GM19438 (cell line): ENCODE measurements at regions not wholly inside any gene's neighbourhood (a gene's known extent, or its start where the extent isn't known, plus 50 kb on each side); places are given as distances from the start of the nearest gene placed in this dataset.
"Not testable (repeated sequence)": the region's sequence is repeated elsewhere in the genome, so short reads cannot be mapped to it uniquely, and the experiment has no call there.

Experiments
- ATAC-seq: cut with Tn5 transposase; IDR thresholded peaks from one replicate; pipeline ENCODE4 v1.9.1; 2021; ENCODE audit warnings: low read depth; ENCODE audit not compliant: unreplicated experiment

DNA sequence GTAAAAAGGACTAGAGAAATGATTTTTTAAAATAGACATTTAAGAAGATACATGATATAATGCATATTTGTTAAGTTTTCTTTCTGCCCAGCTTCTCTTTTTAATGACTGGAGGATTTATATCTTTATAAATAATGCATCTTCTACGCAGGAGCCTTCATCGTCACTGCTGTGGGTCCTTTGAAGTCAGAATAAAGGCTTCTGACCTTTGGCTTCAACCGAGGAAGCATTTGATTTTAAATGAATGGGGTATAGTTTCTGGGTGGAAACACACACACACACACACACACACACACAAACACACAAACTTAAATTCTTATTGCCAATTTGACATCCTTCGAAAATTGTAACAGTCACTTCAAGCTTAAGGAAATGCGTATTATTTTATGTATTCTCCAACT, 690.9 kb downstream of the BRINP3 start:
- ATAC-seq = no peak

DNA sequence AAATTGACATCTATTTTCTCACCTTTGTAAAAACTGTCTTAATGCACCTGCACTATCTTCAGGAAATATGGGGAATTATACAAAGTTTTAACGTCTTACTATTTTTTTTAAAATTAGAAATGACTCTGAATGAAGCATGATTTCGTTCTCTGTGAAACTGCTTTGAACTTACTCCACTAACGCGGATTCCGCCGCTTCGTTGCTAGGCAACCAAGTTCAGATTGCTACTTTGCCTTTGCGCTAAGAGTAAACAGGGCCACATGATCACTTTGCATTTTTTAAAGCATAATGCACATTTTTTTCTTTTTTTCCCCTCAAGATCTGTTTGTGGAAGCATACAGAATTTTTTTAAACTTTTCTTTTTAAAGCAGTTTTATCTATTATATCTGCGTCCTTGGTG, 690.5 kb downstream of the BRINP3 start:
- ATAC-seq = no peak

DNA sequence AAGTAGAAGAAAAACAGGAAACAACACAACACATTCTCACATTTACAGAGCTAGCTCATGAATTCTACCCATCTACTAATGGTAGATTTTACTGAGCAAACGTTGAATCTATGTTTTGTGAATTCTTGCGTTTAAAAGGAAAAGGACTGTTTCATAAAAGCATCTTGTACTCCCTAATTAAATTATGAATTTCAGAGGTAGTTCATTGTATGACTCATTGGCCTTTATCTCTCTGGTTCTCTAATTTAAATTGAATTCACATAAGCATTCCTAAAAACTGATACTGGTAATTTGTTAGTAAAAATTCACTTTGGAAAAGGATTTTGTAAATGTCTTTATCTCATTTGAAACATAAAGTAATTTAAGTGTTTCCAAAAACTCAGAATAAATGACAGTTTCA, 687.3 kb downstream of the BRINP3 start:
- no peak for ATAC-seq

DNA sequence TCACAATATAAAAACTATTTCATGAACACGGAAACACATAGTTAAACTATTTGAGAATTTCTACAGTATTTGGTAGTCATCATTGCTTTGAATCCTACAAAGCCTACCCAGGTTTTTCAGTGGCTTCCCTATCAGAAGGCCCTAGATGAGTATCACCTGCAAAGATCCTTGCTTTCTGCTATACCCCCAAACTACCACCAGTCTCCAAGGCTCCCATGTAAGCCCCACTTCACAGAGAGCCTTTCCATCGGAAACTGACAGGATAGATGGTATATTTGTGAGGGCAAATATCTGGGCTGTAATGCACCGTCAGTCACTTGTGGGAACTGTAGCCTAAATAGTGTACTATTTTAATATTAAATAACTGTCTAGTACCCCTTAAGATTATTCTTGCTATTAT, 674.3 kb downstream of the BRINP3 start:
- no peak for ATAC-seq

DNA sequence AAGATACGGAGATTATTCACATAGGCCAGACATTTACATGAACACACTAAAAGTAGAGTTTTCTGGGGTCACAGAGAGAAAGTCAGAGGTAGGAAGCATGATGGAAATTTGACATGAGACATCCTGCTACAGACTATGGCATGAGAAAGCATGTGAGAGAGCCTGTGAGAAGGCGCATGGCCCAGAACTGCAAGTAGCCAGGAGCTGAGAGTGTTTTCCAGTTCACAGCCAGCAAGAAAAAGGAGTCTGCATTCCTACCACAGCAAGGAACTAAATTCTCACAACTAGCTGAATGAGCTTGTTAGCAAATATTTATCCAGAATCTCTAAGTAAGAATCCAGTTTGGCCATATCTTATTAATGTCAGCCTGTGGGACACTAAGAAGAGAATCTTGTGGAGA, 673.3 kb downstream of the BRINP3 start:
- no peak for ATAC-seq

DNA sequence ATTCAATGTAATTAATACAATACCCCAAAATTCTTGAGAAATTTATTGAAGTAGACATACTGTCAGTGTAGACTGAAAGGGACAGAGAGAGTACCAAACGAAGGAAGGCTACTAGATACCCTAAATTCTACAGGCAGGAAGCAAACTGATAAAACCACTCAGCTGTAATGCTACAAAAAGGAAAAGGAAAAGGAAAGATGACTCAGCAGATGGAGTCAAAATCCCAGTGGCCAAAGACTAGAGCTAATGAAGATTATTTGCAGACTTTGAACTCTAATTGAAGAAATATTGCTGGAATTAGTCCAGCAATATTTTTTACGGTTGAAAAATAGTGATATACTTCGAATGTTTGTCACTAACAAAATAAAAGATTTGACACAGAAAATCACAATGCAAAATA, 671.9 kb downstream of the BRINP3 start:
- ATAC-seq = no peak

DNA sequence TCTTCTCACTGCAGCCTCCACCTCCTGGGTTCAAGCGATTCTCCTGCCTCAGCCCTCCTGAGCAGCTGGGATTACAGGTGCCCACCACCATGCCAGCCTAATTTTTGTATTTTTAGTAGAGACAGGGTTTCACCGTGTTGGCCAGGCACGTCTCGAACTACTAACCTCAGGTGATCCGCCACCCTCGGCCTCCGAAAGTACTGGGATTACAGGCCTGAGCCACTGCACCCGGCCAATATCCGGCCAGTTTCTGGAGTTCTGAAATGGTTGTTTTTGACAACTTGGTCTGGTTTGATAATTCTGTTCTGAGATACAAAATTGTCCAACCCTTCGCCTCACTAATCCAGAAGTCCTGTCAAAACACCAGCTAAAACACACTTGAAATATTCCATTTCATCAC, 667.0 kb downstream of the BRINP3 start:
- ATAC-seq = not testable (repeated sequence)

DNA sequence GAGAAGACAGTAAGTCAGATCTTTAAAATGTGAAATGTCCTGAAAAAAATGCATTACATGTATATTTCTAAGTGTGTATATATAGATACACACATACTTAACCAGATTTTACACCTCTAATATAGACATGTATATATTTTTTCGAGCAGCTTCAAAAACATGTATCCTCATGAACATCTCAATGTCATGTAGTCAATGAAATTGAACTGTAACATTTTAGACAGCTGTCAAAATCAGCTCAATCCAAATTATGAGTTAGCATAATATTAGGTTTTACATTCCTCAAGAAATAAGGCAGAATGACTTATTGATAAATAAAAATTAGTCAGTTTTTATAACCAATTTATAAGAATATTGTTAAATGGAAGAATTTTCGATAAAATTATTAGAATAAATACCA, 665.7 kb downstream of the BRINP3 start:
- ATAC-seq = no peak

DNA sequence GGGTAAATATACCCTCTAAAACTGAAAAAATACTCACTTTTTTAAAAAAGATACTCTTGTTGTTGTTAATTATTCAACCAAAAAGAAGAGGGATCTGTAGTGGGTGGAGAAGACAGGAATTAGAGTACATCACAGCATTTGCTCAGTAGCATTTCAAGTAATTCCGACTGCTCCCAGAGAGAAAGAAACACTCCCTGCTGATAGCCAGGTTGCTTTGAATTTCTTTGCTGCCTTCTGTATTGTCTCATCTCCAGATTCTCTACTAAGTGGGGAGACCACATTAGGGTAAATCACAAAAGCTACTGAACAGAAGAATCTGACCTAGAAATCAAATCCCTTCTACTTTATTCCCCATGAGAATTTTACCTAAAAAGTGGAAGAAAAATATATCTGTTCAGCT, 661.1 kb downstream of the BRINP3 start:
- no peak for ATAC-seq

DNA sequence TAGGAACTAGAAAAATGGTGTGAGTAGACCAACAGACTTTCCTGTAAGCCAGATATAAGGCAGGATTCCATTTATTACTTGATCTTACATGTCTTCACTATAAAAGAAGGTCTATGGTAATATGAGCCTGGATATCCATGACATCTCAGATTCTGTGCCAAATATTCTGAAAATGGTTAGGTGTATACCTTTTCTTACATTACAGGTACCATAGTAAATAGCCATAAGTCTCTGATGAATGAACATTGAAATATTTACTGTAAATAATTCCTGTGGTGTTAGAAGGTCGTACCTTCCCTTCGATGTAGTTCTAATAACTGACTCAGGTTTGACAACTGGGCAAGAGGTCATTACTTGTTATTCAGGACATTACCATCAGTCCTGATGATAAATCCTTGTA, 657.9 kb downstream of the BRINP3 start:
- no peak for ATAC-seq

DNA sequence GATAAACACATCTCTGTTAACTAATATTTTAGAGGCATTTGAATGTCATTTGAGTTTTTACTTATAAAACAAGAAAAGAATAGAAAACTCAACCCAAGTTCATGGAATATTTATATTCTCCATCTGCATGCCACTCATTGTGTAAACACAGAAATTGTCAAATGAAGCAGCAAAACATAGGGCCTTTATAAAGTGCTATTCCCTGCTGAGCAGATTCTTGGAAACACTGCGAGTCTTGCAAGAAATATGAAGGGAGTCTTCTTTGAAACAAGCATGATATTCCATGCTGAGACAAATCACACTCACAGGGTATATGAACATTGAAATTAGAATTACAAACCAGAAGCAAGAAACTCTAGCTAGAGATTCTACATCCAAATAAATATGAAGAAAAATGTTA, 655.8 kb downstream of the BRINP3 start:
- no peak for ATAC-seq

DNA sequence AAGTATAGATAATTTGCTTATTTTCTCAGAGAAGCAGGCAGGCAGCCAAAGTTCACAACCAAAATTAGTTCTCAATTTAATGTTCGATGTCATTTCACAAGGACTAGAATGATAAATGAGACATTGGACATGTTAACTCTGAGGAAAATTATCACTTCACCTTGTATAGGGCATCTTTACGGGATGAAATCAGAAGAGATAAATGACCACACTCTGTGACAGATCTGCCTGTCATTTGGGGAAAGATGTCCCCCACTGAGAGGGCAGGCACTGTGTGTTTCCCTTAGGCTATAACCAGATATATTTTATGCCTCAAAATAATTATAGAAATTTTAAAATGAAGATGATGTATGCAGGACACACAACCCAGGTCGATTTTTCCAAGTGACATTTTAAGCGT, 642.9 kb downstream of the BRINP3 start:
- ATAC-seq = no peak

DNA sequence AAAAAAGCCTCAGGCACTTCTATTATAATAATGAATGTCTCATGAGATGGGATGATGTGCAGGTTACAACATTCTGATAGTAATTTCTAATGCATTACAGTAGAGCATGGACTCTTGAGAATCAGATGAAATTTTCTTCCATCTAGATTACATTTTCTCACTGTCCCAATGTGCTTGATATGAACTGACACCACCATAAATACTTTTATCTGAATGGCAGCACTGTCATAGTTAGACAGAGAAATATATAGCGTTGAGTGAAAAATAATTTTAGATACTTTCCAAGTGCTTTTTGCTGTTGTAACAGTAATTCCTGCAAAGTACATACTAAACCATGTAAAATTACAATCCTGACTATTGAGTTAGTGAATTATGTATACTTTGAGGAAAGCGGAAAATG, 630.1 kb downstream of the BRINP3 start:
- no peak for ATAC-seq

DNA sequence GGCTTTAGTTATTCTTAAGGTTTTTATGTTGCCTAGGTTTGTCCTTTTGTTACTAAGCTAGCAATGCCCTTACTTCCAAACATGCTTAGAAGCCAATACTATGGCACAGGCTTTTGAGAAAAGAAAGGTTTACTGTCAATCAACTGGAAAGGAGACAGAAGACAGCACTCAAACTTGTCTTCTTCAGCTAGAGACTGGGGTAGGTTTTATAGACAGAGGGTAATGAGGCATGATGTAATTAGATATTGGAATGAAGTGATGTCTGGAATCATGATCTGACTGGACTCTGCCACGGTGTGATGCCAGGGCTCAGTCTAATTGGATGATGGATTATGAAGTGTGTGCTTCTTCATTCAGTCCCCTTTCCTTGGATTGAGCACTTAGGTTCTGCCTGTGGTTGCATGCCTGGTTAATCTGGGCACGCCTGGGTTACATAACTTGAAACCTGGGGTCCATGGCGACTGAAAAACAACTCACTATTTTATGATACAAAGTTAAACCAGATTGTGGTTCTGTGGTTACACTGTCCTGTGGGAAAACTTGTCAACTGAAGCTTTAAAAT, 625.8 kb downstream of the BRINP3 start:
- ATAC-seq = no peak

DNA sequence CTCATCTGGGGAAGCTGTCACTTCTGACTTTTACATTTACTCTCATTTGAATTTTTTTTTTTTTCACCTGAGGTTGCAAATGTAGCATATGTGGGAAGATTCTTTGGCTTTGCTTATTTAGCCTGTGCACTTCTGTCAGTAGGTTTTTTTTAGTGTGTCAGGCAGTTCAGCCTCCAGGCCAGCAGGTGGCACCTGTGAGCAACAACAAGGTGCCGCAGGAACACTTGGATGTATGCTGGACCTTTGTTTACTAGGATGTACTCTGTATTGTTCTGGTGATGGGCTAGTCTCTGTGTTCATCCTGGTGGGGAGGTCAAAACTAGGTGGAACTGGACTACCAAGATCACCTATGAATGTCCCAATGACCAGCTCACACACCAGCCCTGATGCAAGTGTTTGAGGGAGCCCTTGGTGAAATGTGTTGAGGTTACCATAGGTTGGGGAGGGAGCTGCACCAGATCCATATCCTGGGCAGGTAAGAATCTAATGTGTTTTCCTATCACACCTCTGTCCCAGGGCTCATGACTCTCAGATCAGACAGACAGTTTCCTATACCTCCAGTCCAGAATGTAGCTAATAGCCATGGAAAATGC, 618.2 kb downstream of the BRINP3 start:
- peak; percentile 68 for ATAC-seq

DNA sequence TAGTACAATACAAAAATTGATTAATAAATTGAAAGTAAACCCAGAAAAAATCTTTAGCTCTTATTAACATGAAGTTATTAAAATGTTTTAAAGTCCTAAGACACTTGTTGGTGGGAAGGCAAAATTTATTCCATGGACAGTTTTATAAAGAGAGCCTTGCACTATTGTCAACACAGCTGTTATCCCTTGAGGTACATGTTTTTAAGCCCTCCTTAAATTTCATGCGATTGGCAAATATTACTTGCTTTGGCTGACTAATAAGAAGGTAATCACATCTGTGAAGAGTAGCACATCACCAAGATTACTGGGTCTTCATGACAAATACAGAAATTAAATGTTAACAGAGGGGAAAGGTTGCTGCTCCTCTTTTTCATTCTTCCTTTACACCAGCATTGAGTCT, 611.1 kb downstream of the BRINP3 start:
- ATAC-seq = no peak

DNA sequence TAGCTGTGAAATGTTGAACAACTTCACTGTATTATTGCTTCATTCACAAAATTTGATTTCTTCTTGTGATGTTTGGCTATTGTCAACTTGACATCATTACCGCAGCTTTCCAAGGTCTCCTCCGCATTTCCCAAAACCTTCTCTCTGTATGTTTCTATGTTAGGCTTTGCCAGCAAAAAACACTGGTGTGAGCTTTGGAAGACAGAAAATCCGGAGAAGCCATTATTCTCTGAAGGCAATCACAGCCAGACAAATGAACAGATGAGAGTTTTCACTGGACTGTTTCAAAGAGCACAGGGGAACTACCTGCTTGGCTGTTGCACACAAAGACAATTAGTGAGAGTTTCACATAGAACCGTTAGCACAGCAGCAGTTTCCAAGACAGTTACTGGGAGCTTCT, 609.6 kb downstream of the BRINP3 start:
- ATAC-seq = no peak

DNA sequence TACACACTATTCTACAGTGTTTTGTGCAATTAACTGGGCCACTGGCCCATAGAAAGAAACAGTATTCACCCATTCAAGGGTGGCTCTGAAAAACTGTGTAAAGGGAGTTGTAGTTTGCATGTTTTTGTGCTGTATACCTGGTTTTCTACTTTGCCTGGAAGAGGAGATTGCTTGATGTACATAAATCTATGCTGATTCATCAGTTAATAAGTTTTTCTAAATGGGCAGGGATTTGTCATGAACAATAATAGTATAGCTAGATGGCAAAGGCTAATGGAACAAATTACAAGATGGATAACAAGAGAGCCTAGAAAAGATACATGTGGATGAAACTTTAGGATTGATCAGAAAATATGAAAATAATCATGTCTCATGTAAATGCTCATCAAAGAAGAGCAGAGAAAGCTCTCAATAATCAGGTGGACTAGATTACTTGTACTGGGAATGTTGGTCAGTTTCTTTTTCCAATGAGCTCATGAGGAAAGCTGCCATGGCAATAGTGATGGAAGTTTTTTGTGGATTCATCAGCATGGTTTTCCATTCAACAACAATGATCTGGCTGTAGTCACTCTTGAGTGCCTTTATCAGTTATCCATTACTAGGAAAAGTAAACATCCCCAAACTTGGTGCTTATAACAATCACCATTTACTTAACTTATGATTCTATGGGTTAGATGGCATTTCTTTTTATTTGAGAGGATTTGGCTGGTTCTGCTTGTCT, 602.8 kb downstream of the BRINP3 start:
- no peak for ATAC-seq

DNA sequence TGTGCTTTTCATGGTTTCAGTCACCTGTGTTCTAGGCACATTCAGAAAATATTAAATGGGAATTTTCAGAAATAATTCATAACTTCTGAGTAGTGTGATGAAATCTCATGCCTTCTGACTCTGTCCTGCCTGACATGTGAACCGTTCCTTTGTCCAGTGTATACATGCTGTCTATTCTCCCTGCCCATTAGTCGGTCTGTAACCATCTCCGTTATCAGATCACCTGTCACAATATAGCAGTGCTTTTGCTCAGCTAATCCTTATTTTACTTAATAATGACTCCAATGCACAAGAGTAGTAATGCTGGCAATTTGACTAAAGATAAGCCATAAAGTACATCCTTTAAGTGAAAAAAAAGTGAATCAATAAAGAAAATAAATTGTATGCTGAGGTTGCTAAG, 597.5 kb downstream of the BRINP3 start:
- ATAC-seq = no peak

DNA sequence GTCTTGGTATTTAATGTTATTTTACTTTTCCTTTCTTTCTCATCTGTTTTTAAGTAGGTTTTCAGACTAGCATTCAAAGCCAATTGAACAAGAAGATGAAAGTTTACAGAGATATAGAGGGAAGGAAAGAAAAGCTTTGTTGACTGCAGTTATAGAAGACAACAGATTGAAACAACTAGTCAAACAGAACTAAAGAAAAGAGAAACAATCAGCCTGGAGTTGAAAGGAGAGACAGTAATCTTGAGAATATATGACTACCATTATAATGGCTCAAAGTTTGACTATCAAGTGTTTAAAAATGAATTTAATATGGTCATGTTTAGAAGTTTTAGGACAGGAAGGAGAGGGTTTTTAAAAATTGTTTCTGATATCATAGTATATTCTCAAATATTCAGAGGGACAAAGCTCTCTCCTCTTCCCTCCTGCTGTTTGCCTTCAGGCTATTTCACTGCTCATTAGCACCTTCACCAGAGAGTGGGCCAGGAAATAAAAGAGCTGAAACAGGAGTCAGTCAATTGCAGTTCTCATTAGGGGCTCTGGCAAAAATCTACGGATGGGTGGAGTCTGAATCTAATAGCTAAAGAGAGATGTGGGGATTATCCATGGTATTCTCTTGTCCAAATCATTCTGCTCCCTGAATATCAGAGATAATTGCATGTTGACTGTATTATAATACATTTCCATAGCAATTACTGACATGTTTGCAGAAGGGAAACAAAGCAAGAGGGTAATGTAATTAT, 577.8 kb downstream of the BRINP3 start:
- ATAC-seq = no peak

DNA sequence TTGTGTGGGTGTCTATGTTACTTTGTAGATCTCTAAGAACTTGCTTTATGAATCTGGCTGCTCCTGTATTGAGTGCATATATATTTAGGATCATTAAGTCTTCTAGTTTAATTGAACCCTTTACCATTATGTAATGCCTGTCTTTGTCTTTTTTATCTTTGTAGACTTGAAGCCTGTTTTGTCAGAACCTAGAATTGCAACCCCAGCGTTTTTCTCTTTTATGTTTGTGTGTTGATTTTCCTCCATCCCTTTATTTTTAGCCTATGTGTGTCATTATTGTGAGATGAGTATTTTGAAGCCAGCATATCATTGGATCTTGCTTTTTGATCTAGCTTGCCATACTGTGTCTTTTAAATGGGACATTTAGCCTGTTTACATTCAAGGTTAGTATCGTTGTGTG, 573.2 kb downstream of the BRINP3 start:
- no peak for ATAC-seq

DNA sequence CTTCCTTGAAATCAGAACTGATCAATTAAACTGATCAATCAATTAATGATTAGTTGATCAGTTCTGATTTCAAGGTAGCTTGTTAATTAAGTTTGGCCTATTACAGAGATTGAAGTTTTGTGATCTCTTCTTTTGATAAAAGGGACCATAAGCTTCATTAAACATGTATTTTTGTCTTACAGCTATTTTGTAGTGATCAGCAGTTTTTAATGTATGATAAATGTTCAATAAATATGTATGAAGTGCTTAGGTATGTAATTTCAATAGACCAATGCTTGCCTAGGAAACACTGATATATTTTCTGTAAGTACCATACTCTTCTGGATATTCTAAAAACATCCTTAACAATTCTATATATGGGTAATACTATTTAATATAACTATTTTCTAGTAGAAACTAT, 569.6 kb downstream of the BRINP3 start:
- ATAC-seq = no peak
